RKO (cell line): ENCODE measurements at regions not wholly inside any gene's neighbourhood (a gene's known extent, or its start where the extent isn't known, plus 50 kb on each side); places are given as distances from the start of the nearest gene placed in this dataset.
A peak's percentile ranks its signal among the peaks of the same experiment; 100 is the strongest.
"Not testable (repeated sequence)": the region's sequence is repeated elsewhere in the genome, so short reads cannot be mapped to it uniquely, and the experiment has no call there.

Experiments used
- DNase-seq: peaks from one replicate; pipeline ENCODE4 v3.0.0-alpha.2; 2016; ENCODE audit warnings: low spot score

DNA sequence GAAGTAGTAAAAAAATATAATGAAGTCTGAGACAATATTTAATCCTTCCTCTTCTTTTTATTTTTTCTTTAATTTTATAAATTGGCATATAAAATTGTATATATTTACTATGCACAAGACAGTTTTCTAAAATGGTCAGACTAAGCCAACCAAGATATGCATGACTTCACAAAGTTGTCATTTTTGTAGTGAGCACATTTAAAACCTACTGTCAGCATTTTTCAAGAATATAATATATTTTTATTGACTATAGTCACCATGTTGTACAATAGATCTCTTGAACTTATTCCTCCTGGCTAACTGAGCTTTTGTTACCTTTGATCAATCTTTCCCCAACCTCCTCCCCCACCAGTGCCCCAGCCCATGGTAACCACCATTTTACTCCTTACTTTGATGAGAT, 129.2 kb downstream of the ATP6V1G3 start:
- DNase-seq: no peak

GRCh38 chr1:198408716-198409115, 131.8 kb downstream of the ATP6V1G3 start:
- no peak for DNase-seq

- DNase-seq: not testable (repeated sequence)
These were observed 135.8 kb downstream of the ATP6V1G3 start for GRCh38 chr1:198404632-198405031.

- no peak for DNase-seq
These were observed 140.4 kb downstream of the ATP6V1G3 start for GRCh38 chr1:198400063-198400462.

GRCh38 chr1:198399452-198399851, 141.0 kb downstream of the ATP6V1G3 start:
- DNase-seq: no peak

GRCh38 chr1:198397208-198397808, 143.2 kb downstream of the ATP6V1G3 start:
- no peak for DNase-seq

GRCh38 chr1:198391393-198392020, 149.0 kb downstream of the ATP6V1G3 start:
- no peak for DNase-seq

GRCh38 chr1:198387587-198387986, 152.9 kb downstream of the ATP6V1G3 start:
- DNase-seq: no peak

- DNase-seq: no peak
These were observed 160.2 kb downstream of the ATP6V1G3 start for GRCh38 chr1:198380275-198380674.

DNA sequence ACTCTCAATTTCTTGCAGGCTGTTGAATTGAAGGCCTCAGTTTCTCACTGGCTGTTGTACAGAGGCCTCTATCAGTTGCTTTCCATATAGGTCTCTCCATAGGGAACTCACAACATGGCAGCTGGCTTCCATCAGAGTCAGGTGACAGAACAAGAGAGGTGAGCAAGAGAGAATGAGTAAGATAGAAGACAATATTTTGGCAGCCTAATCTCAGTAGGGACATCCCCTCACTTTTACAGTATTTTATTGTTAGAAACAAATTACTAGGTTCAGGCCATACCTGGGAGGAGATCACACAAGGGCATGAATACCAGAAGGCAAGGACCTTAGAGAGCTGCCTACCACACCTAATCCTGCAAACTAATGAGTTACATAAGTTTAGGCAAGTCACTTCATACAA, 162.8 kb downstream of the ATP6V1G3 start:
- DNase-seq: no peak

GRCh38 chr1:198374288-198374687, 166.2 kb downstream of the ATP6V1G3 start:
- no peak for DNase-seq

GRCh38 chr1:198373376-198373775, 167.1 kb downstream of the ATP6V1G3 start:
- DNase-seq: peak; percentile 47
